ENCODE measurements at regions not wholly inside any gene's neighbourhood (a gene's known extent, or its start where the extent isn't known, plus 50 kb on each side); places are given as distances from the start of the nearest gene placed in this dataset.

- Mint-ChIP-seq H3K9me3 (peaks cover 0 to 3% (median 0%) of the 10 kb centered on the region in 7 donors), H3K4me3 (no peak overlapping the region)
- 100% methylated on average over 1 of the region's 1 CpG for whole genome bisulfite sequencing (ENCODE audit: insufficient coverage)
These were observed 241.9 kb upstream of the TLE4 start for GRCh38 chr9:79329861-79330260.

GRCh38 chr9:79334001-79334400 is 237.8 kb upstream of the TLE4 start:
- Histone ChIP-seq H3K4me1 (ENCODE audit: control insufficient read depth in 1 of 2, insufficient read depth in 2 of 2, low read length in 2 of 2) (no peaks in the 10 kb centered on the region), H3K36me3 (replicated peaks in 1 of 2; ENCODE audit: control insufficient read depth in 1 of 2, insufficient read depth in 2 of 2, low read length in 2 of 2) (no peaks in the 10 kb centered on the region), H3K27ac (ENCODE audit: low read depth in 1 of 2, low read length in 2 of 2) (no peak overlapping the region), H3K4me3 (replicated peaks in 1 of 3; ENCODE audit: low read depth in 2 of 3, low read length in 3 of 3) (no peak overlapping the region), H2AFZ (ENCODE audit: insufficient read depth, low read depth, low read length, poor library complexity, severe bottlenecking) (no peak overlapping the region), H3K27me3 (ENCODE audit: control insufficient read depth in 2 of 2, insufficient read depth in 2 of 2, low read length in 2 of 2) (no peaks in the 10 kb centered on the region), H3K9ac (ENCODE audit: insufficient read depth, low read length, poor library complexity, severe bottlenecking) (no peak overlapping the region), H3K79me2 (ENCODE audit: insufficient read depth, low read length) (no peaks in the 10 kb centered on the region), H4K20me1 (ENCODE audit: insufficient read depth, low read length) (no peaks in the 10 kb centered on the region), H3K4me2 (replicated peaks; ENCODE audit: extremely low read depth, low read length, poor library complexity, severe bottlenecking) (no peak overlapping the region), H3K9me3 (replicated peaks in 1 of 2; ENCODE audit: control insufficient read depth in 1 of 2, insufficient read depth in 1 of 2, low read length in 2 of 2) (peaks cover 10 to 14% of the 10 kb centered on the region in 2 donors)
- Mint-ChIP-seq H3K36me3 (no peaks in the 10 kb centered on the region), H3K27ac (no peak overlapping the region), H3K9me3 (peaks cover 6 to 14% (median 8%) of the 10 kb centered on the region in 7 donors), H3K27me3 (ENCODE audit: low read depth in 3 of 3) (peaks cover 0 to 1% (median 0%) of the 10 kb centered on the region in 3 donors), H3K4me1 (peaks cover 5% of the 10 kb centered on the region), H3K4me3 (no peak overlapping the region)
- intact Hi-C loops (cut with micrococcal nuclease), result no loop called here
- 98% methylated on average over 4 of the region's 6 CpGs for WGBS (ENCODE audit: insufficient coverage)
- no peak for DNase-seq
- no peak for TF ChIP-seq CTCF (IDR thresholded peaks at IDR 0.05)

More at GRCh38 chr9:79329861-79330260, 241.9 kb upstream of the TLE4 start:
- Histone ChIP-seq H3K36me3 (replicated peaks in 1 of 2; ENCODE audit: control insufficient read depth in 1 of 2, insufficient read depth in 2 of 2, low read length in 2 of 2) (no peaks in the 10 kb centered on the region), H3K79me2 (ENCODE audit: insufficient read depth, low read length) (no peaks in the 10 kb centered on the region), H3K4me2 (replicated peaks; ENCODE audit: extremely low read depth, low read length, poor library complexity, severe bottlenecking) (no peak overlapping the region), H3K27me3 (ENCODE audit: control insufficient read depth in 2 of 2, insufficient read depth in 2 of 2, low read length in 2 of 2) (no peaks in the 10 kb centered on the region), H4K20me1 (ENCODE audit: insufficient read depth, low read length) (no peaks in the 10 kb centered on the region), H2AFZ (ENCODE audit: insufficient read depth, low read depth, low read length, poor library complexity, severe bottlenecking) (no peak overlapping the region), H3K27ac (ENCODE audit: low read depth in 1 of 2, low read length in 2 of 2) (no peak overlapping the region), H3K4me1 (ENCODE audit: control insufficient read depth in 1 of 2, insufficient read depth in 2 of 2, low read length in 2 of 2) (no peaks in the 10 kb centered on the region), H3K9me3 (replicated peaks in 1 of 2; ENCODE audit: control insufficient read depth in 1 of 2, insufficient read depth in 1 of 2, low read length in 2 of 2) (no peaks in the 10 kb centered on the region), H3K9ac (ENCODE audit: insufficient read depth, low read length, poor library complexity, severe bottlenecking) (no peak overlapping the region), H3K4me3 (replicated peaks in 1 of 3; ENCODE audit: low read depth in 2 of 3, low read length in 3 of 3) (no peak overlapping the region)
- Mint-ChIP-seq H3K4me1 (peaks cover 5% of the 10 kb centered on the region), H3K27me3 (ENCODE audit: low read depth in 3 of 3) (no peaks in the 10 kb centered on the region), H3K27ac (no peak overlapping the region), H3K36me3 (no peaks in the 10 kb centered on the region)
- no peak for DNase-seq
- intact Hi-C loops (cut with micrococcal nuclease), result no loop called here
- TF ChIP-seq CTCF (IDR thresholded peaks at IDR 0.05), result no peak

All from CD14-positive monocyte (primary cell).